PC-9 (cell line): ENCODE measurements at regions not wholly inside any gene's neighbourhood (a gene's known extent, or its start where the extent isn't known, plus 50 kb on each side); places are given as distances from the start of the nearest gene placed in this dataset.

ENCODE experiments used
- BruUV-seq: library from RNA; stranded (reverse); fragments of 400-500 nt; replicated peaks from 2 replicates; lab custom pipeline; 2021; lab: Mats Ljungman, UMichigan
- CTCF ChIA-PET: fragments of 300-600 bp; sonication (Branson Sonifier 250); formaldehyde crosslinking; loops from one replicate; lab custom pipeline; 2022; ENCODE audit warnings: antibody characterized with exemption; lab: Charles Lee
- POLR2A ChIA-PET: fragments of 300-600 bp; sonication (Branson Sonifier 250); formaldehyde crosslinking; loops from one replicate; lab custom pipeline; 2022; ENCODE audit warnings: antibody characterized with exemption; ENCODE audit not compliant: unreplicated experiment; lab: Charles Lee
- DNase-seq, 2 experiments: peaks; one replicate each; pipeline versions ENCODE4 v3.0.0 to v3.0.0-alpha.2; 2015 to 2022; ENCODE audit warnings: mixed read lengths in 1 of 2
- H2AFZ ChIP-seq: fragments of 200-600 bp; sonication (generic); 2 replicates; pipeline ENCODE4 v1.8.1; 2017; ENCODE audit warnings: antibody characterized with exemption
- H3F3A ChIP-seq: fragments of 200-600 bp; sonication (generic); 2 replicates; pipeline ENCODE4 v1.8.1; 2017; ENCODE audit warnings: antibody characterized with exemption, mild to moderate bottlenecking, low read depth; ENCODE audit not compliant: insufficient read depth
- H3K27ac ChIP-seq: fragments of 200-600 bp; sonication (generic); 2 replicates; pipeline ENCODE4 v1.6.1; 2016; ENCODE audit warnings: mixed run types
- H3K27me3 ChIP-seq: fragments of 200-600 bp; sonication (generic); 2 replicates; pipeline ENCODE4 v1.6.1; 2016; ENCODE audit warnings: low read depth, mixed run types; ENCODE audit not compliant: insufficient read depth
- H3K36me3 ChIP-seq: fragments of 200-600 bp; sonication (generic); 2 replicates; pipeline ENCODE4 v1.6.1; 2016; ENCODE audit warnings: low read depth, mixed run types
- H3K4me1 ChIP-seq: fragments of 200-600 bp; sonication (generic); replicated peaks from 2 replicates; pipeline ENCODE4 v1.6.1; 2016; ENCODE audit warnings: mixed run types; ENCODE audit not compliant: insufficient read depth
- H3K4me2 ChIP-seq: fragments of 200-600 bp; sonication (generic); 2 replicates; pipeline ENCODE4 v1.6.1; 2017; ENCODE audit warnings: mixed run types
- H3K4me3 ChIP-seq: fragments of 200-600 bp; sonication (generic); 2 replicates; pipeline ENCODE4 v1.6.1; 2016; ENCODE audit warnings: mixed run types
- H3K79me2 ChIP-seq: fragments of 200-600 bp; sonication (generic); 2 replicates; pipeline ENCODE4 v1.6.1; 2017; ENCODE audit warnings: low read depth, mixed run types
- H3K9me2 ChIP-seq: fragments of 200-600 bp; sonication (generic); 2 replicates; pipeline ENCODE4 v1.8.1; 2017; ENCODE audit warnings: mild to moderate bottlenecking; ENCODE audit not compliant: insufficient read depth
- H3K9me3 ChIP-seq: fragments of 200-600 bp; sonication (generic); 2 replicates; pipeline ENCODE4 v1.8.1; 2016; ENCODE audit warnings: low read depth; ENCODE audit not compliant: insufficient read depth
- H4K20me1 ChIP-seq: fragments of 200-600 bp; sonication (generic); 2 replicates; pipeline ENCODE4 v1.8.1; 2017; ENCODE audit not compliant: insufficient read depth
- CTCF ChIP-seq: fragments of 200-600 bp; sonication (generic); conservative IDR thresholded peaks from 2 replicates; pipeline ENCODE4 v1.6.1; 2017; ENCODE audit warnings: mixed run types, antibody characterized with exemption, mild to moderate bottlenecking, moderate library complexity
- EZH2 ChIP-seq: fragments of 200-600 bp; sonication (generic); IDR thresholded peaks from 2 replicates; pipeline ENCODE4 v1.8.0; 2017; ENCODE audit warnings: antibody characterized with exemption, low read depth
- intact Hi-C: fragments of 100-400 bp; cut with micrococcal nuclease; formaldehyde crosslinking; loops from one replicate; pipeline ENCODE4 v1.10.0; 2022; ENCODE audit not compliant: unreplicated experiment

DNA sequence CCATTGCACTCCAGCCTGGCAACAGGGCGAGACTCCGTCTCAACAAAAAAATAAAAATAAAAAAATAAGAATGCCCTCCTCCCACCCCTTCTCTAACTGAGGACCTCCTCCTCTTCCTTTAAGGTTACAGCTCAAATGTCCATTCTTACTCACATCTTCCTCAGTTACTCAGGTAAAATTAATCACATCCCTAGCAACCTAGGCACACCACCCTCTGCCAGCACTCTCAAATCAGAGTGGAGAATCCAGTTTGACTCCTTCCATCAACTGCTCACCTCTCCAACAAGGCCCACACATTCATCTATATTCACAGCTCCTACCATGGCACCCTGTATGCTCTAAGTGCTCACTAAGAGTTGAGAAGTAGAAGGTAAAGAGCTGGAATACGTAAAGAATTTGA, 254.3 kb downstream of the ZEB2 start:
- no TSS peak for BruUV-seq
- H3K4me2 ChIP-seq, result no peak overlapping the region
- H3F3A ChIP-seq, result no peaks in the 10 kb centered on the region
- DNase-seq, result no peak
- ChIA-PET CTCF (no interaction called here), POLR2A (interaction anchor here (0.7 kb wide), 1 partner anchor 493 kb away, joined by 4 read pairs; no protein-coding TSS in a partner anchor)
- H4K20me1 ChIP-seq, result no peaks in the 10 kb centered on the region
- no peak overlapping the region for H3K4me3 ChIP-seq
- no peaks in the 10 kb centered on the region for H3K27me3 ChIP-seq
- H3K36me3 ChIP-seq, result no peaks in the 10 kb centered on the region
- H3K9me3 ChIP-seq, result no peaks in the 10 kb centered on the region
- no peak for TF ChIP-seq EZH2
- TF ChIP-seq CTCF, result no peak
- H3K4me1 ChIP-seq, result no peaks in the 10 kb centered on the region
- H3K27ac ChIP-seq, result no peak overlapping the region
- H3K9me2 ChIP-seq, result no peaks in the 10 kb centered on the region; the same call in 1 of the 2 replicates
- intact Hi-C loops, result no loop called here
- H2AFZ ChIP-seq, result no peak overlapping the region
- no peaks in the 10 kb centered on the region for H3K79me2 ChIP-seq

DNA sequence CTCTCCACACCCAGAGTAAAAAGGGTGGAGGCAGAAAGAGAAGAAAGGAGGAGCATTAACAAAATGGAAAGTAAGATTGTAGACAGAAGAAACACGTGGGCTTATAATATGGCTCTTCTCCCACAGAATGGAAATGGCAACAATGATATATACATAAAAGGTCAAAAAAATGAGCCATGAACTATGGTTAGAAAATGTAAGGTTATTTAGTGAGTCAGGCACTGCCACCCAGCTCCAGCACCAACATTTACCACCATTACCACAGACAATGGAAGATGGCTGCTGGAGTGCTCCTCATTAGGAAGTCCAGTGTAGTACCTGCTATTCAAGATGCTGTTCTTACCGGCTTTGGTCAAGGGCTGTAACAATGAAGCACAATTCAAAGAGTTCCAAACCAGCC, 258.0 kb downstream of the ZEB2 start:
- ChIA-PET POLR2A (no interaction called here), CTCF (no interaction called here)
- Histone ChIP-seq H3K9me2 (no peaks in the 10 kb centered on the region; the same call in 1 of the 2 replicates), H3K27me3 (no peaks in the 10 kb centered on the region), H2AFZ (no peak overlapping the region), H3K27ac (no peak overlapping the region), H3F3A (no peaks in the 10 kb centered on the region), H3K79me2 (no peaks in the 10 kb centered on the region), H3K4me1 (no peaks in the 10 kb centered on the region), H3K4me3 (no peak overlapping the region), H3K9me3 (peaks cover 5% of the 10 kb centered on the region; the same call in 1 of the 2 replicates), H3K4me2 (no peak overlapping the region), H3K36me3 (no peaks in the 10 kb centered on the region), H4K20me1 (no peaks in the 10 kb centered on the region)
- no peak for TF ChIP-seq CTCF
- no peak for TF ChIP-seq EZH2
- BruUV-seq, result no TSS peak
- intact Hi-C loops, result no loop called here
- DNase-seq, result no peak

DNA sequence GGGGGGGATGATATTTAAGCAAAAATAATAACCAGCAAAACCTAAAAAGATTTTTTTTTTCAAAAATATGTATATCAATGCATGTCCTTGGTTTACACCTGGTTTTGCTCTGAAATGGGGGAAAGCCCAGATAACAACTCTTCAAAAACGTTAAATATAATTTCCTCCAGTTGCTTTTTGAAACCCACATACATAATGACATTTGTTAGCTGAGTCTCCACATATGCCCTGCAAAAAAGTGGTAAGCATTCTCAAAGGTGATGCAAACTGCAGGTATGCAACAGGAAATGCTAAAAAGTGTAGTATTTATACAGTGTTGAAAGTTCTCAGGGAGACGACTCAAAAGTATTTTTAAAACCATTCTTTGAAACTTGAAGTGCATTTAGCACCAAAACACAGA, 258.6 kb downstream of the ZEB2 start:
- no peaks in the 10 kb centered on the region for H3F3A ChIP-seq
- H3K9me3 ChIP-seq, result peaks cover 5% of the 10 kb centered on the region; the same call in 1 of the 2 replicates
- intact Hi-C loops, result no loop called here
- no peaks in the 10 kb centered on the region for H3K36me3 ChIP-seq
- H3K79me2 ChIP-seq, result no peaks in the 10 kb centered on the region
- DNase-seq, result no peak
- no peak for TF ChIP-seq CTCF
- ChIA-PET CTCF (no interaction called here), POLR2A (no interaction called here)
- no peaks in the 10 kb centered on the region for H4K20me1 ChIP-seq
- no peak overlapping the region for H3K4me2 ChIP-seq
- no TSS peak for BruUV-seq
- H3K4me3 ChIP-seq, result no peak overlapping the region
- no peak overlapping the region for H2AFZ ChIP-seq
- H3K27me3 ChIP-seq, result no peaks in the 10 kb centered on the region
- H3K27ac ChIP-seq, result no peak overlapping the region
- no peaks in the 10 kb centered on the region; the same call in 1 of the 2 replicates for H3K9me2 ChIP-seq
- H3K4me1 ChIP-seq, result no peaks in the 10 kb centered on the region
